Hematopoietic multipotent progenitor cell treated with erythropoietin and hydrocortisone succinate and interleukin-3 and kit ligand, for 4 days (in vitro differentiated cells): ENCODE measurements at regions not wholly inside any gene's neighbourhood (a gene's known extent, or its start where the extent isn't known, plus 50 kb on each side); places are given as distances from the start of the nearest gene placed in this dataset.
"Not testable (repeated sequence)": the region's sequence is repeated elsewhere in the genome, so short reads cannot be mapped to it uniquely, and the experiment has no call there.

Experiments
- DNase-seq: peaks from one replicate; pipeline ENCODE4 v3.0.0-alpha.2; 2015

DNA sequence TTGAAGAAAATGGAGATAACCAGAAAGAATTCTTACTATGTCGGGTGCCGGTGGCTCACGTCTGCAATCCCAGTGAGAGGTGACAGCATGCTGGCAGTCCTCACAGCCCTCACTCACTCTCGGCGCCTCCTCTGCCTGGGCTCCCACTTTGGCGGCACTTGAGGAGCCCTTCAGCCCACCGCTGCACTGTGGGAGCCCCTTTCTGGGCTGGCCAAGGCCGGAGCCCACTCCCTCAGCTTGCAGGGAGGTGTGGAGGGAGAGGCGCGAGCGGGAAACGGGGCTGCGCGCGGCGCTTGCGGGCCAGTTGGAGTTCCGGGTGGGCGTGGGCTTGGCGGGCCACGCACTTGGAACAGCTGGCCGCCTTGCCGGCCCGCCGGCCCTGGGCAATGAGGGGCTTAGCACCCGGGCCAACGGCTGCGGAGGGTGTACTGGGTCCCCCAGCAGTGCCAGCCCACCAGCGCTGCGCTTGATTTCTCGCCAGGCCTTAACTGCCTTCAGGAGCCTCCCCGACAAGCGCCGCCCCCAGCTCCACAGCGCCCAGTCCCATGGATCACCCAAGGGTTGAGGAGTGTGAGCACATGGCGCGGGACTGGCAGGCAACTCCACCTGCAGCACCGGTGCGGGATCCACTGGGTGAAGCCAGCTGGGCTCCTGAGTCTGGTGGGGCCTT is 1672.5 kb upstream of the B3GALT2 start:
- not testable (repeated sequence) for DNase-seq

DNA sequence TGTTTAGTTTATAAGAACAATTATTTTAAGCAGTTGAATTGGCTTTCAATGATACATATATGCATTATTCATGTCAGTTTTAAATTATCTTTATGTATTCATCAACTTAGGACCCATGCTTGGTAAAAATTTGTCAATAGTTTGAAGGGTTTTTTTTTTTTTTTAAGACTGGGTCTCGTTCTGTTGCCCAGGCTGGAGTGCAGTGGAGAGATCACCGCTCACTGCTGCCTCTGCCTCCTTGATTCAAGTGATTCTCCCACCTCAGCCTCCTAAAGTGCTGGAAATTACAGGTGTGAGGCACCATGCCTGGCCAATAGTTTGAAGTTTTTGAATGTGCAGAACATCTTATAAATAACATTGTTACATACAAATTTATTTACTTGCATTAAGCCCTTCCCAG is 1671.0 kb upstream of the B3GALT2 start:
- DNase-seq = no peak

DNA sequence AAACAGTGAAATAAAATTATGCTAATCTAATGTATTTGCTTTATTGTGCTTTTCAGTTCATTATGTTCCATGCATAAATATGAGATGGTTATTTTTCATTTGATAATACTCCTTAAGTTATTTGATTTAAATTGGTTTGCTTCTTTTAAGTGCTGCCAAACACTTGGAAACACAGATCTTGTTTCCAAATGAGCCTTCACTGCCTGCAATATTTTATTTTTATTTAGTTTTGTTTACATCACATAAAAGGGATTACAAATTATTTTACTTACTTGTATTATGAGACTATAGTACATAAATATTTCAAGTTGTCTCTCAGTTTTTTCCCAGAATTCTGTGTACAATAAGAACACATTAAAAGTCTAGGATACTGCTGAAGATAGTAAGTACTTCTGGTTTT is 1662.4 kb upstream of the B3GALT2 start:
- DNase-seq = no peak

DNA sequence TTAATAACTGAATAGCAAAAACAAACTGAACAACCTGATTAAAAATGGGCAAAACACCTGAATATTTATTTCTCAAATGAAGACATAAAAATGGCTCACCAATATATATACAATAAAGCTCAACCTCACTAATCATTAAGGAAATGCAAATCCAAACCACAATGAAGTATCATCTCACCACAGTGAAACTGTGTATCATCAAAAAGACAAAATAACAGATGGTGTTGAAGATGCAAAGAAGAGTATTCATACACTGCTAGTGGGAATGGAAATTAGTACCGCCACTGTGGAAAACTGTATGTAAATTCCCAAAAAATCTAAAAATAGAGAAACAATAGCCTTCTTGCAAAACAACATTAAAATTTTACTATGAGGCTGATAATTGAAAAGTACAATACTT is 1660.1 kb upstream of the B3GALT2 start:
- no peak for DNase-seq

DNA sequence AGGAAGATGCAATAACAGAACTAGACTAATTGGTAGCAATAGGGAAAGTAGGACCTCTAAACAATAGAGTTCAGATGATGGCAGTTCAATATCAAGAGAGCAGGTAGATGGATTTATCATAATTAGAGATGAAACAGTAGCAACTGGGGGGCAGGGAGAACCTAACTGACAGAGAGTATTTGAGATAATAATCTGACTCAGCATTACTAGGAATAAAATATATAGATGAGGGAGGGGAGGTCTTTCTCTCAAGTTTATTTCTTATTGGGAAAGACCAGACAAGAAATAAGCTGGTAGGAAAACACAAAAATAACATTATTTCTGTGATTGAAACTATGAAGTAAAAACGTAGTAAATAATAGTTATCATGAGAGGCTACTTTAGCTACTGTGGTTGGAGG is 1656.7 kb upstream of the B3GALT2 start:
- DNase-seq = no peak

DNA sequence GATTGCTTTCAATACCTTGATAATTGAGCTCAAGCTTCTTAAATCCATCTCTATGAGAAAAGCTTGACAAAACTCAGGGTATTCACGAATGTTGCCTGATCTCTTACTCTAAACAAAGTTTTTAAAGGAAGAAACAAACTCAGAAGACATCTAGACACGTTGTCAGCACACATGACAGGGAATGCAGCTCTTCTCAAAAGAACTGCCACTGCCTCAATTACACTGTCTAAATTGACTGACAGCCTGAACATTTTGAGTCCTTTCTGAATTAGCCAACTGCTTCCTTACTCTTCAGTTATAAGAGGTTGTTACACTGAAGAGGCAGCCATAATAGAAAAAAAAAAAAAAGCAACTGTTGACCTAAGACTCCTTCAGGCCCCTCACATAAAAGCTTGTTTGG is 1646.7 kb upstream of the B3GALT2 start:
- no peak for DNase-seq

DNA sequence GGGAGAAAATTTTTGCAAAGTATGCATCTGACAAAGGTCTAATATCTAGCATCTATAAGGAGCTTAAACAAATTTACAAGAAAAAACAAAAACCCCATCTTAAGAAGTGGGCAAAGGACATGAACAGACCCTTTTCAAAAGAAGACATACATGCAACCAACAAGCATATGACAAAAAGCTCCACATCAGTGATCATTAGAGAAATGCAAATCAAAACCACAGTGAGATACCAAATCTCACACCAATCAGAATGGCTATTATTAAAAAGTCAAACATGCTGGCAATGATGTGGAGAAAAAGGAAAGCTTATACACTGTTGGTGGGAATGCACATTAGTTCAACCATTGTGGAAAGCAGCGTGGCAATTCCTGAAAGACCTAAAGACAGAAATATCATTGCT is 1645.2 kb upstream of the B3GALT2 start:
- not testable (repeated sequence) for DNase-seq

DNA sequence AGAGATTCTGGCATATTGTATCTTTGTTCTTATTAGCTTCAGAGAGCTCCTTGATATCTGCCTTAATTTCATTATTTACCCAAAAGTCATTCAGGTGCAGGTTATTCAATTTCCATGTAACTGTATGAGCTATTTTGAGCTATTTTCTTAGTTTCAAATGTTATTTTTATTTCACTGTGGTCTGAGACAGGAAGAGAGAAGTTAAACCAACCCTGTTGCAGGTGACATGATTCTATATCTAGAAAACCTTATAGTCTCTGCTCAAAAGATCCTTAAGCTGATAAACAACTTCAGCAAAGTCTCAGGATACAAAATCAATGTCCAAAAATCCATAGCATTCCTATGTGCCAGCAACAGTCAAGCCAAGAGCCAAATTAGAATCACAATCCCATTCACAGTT is 1644.0 kb upstream of the B3GALT2 start:
- no peak for DNase-seq

DNA sequence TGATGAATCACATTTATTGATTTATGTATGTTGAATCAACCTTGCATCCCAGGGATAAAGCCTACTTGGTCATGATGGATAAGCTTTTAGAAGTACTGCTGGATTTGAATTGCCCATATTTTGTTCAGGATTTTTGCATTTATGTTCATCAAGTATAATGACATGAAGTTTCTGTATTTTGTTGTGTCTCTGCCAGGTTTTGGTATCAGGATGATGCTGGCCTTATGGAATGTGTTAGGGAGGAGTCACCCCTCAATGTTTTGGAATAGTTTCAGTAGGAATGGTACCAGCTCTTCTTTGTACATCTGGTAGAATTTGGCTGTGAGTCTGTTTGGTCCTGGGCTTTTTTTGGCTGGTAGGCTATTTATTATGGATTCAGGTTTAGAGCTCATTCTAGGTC is 1643.1 kb upstream of the B3GALT2 start:
- DNase-seq = no peak

DNA sequence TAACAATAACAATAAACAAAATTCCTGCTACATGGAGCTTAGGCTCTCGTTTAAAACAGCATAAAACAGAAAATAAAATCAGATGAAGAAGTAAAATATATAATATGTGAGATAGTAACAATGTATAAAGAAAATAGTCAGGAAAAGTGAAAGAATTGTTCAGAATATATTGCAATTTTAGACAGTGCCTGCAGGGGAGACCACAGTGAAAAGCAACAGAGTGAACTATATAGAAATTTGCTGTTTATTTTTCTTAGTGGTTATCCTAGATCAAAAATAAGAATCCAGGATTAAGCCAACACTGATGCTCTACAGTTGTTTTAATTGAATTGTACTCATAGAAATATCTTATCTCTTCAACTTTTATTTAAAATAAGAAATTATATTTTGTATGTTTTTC is 1639.0 kb upstream of the B3GALT2 start:
- no peak for DNase-seq

DNA sequence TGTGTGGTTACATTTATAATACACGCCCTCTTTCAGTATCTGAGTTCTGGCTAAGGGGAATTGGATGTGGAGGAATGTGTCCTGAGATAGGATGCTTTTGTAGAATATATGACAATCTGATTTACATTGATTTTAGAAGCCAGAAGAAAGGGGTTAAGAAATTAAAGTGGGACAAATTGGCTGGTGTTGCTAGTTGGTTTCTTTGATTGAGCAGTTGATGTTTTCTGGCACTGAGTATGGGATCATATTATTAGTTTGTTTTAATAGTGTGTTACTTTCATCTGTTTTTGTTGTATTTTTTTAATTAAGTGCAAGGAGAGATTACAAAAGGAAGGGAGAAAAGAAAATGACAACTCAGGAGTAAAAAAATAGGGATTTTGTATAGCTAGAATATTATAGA is 1634.7 kb upstream of the B3GALT2 start:
- no peak for DNase-seq

DNA sequence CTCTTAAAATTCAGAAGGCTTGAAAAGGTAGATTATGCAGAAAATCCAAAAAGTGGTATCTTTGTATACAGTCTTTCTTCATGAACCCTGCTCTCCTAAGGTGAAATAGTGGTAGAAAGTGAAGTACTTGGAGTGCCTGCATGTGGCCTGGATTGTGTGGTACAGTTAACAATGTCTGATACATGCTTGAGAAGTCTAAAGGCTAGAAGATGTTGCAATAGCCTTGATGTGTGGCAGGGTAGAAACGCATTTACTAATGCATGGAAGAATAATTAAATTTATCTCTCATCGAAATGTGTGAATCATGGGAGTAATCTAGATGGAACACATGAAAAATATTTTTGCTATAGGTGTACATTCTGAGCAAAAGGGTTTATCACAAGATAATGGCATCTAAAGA is 1632.3 kb upstream of the B3GALT2 start:
- no peak for DNase-seq

DNA sequence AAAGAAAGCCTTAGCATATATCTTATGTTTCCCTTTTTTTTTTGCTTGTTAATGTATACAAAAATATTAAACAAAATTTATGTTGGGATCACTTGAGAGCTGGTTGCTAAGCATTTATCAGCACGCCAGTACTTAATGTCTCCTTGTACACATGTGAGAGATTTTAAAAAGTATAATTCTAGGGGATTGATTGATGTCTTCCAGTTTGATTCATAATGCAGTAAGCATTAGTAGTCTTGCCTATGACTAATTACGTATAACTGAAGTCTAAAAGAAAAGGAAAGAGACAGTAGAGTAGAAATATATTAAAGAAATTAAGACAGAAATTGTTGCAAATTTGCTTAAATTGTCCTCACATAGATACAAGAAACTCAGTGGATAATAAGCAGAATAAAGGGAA is 1630.4 kb upstream of the B3GALT2 start:
- no peak for DNase-seq

DNA sequence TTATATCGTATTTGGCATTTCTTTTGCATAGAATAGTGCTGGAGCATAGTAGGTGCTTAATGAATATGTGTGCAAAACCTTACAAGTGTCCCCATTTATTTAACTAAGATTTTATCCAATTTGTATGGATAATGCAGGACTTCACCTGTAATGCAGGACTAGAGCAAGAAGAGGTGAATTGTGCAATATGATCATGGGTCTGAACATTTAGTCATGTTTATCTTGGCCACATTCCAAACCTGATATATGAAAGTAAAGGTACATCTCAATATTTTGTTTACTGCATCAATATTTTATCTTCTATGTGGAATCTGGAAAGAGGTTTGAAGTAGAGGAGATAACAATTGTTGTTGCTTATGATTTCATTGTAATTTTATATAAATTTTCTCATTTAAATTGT is 1626.7 kb upstream of the B3GALT2 start:
- no peak for DNase-seq

DNA sequence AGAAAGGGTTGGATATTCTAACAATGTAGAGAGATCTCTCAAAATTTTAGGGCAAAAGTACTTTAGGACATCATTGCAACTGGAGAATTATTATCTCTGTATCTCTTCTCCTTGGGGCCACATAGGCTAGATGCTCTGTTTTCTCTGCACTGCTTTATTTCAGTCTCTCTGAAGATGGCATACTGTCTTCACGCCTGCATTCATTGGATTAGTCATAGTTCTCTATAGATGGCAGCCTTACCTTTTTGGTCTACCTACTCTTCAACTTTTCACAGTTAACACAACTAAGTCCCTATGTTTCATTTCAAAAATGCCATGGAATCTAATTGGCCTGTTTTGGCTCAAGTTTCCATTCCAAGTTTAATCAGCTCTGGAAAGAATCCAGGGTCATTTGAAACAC is 1623.3 kb upstream of the B3GALT2 start:
- no peak for DNase-seq

DNA sequence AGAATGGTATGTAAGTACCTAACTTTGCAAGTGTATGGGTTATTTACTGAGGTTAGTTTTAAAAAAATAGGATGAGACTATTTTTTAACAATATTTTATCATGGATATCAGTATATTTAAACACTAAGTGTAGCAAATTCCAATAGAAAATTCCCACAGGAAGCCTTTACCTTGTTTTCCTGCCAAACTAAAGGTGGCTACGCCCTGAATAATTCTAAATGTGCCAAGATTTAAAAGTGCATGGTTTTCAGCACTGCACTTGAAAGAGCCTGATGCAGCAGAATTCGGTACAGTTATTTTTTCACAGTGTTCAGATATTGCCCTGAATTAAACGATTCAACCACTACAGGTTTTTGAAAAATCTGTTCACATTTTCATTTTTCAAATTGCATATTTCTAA is 1622.8 kb upstream of the B3GALT2 start:
- DNase-seq = no peak

DNA sequence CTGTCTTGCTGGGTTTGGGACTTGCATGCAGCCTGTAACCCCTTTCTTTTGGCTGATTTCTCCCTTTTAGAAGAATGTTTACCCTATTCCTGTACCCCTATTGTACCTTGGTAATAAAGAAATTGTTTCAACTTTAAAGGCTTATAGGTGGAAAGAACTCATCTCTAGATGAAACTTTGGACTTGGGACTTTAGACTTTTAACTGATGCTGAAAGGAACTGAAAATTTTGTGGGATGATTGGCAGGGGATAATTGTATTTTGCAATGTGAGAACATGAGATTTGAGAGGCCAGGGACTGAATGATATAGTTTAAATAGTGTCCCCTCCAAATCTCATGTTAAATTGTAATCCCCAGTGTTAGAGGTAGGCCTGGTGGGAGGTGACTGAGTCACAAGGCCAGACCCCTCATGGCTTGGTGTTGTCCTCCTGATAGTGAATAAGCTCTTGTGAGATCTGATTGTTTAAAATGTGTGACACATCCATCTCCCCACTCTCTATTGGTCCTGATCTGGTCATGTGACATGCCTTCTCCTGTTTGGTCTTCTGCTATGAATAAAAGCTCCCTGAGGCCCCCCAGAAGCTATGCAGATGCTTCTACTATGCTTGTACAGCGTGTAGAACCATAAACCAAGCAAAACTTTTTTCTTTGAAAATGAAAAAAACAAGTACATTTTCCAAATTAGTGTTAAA is 1621.3 kb upstream of the B3GALT2 start:
- no peak for DNase-seq

DNA sequence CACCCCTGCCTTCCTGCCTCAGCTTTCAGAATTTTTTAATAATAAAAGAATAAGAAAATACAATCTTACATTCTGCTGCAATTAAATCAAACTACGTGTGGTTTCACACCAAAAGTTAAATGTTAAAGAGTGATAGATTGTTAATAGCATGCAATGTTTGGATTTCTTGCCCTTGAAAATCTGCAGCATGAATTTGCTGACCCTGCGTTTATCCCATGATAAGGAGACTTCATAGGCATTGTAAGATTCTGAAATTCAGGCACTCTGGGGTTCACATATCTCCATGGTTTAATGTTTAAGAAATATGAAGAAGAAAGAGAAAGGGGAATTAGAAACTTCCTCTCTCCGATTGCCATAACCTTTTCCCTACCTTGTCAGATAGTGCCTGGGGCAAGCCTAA is 1616.2 kb upstream of the B3GALT2 start:
- DNase-seq = no peak

DNA sequence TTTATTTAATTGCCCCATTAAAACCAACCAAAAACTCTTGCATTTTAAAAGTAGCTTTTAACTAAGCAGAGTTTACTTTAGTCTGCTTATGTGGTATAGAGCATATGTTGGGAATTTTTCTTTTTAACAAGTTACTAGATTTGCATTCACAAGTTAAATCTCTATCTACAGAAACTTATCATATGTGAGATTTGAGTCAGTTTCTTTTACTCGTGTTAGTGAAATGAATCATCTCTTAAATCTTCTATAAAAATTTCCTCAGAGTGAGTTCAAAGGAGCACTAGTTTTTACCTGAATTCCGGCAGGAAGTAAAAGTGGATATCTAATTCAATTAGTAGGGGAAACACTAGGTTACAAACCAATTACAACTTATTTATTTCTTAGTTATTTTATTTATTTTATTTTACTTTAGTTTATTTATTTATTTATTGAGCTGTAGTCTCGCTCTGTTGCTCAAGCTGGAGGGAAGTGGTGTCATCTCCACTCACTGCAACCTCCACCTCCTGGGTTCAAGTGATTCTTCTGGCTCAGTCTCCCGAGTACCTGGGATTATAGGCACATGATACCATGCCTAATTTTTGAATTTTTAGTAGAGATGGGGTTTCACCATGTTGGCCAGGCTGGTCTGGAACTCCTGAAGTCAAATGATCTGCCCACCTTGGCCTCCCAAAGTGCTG is 1609.6 kb upstream of the B3GALT2 start:
- no peak for DNase-seq

DNA sequence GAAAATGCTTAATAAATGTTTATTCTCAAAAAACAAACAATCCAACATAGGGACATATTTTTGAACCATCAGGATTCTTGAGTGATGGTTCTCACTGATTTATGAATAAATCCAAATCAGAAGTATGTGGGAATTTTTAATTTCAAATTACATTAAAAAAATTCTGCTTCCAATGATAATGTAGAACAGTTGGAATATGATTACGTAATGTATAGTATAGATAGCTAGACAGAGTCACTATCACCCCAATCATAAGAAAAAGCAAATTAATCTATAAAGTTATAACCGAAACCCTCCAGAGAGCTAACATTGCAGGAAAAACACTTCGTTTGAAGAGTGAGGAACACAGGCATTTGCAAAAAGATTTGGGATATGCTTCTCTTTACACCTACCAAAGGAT is 1600.6 kb upstream of the B3GALT2 start:
- DNase-seq = no peak

DNA sequence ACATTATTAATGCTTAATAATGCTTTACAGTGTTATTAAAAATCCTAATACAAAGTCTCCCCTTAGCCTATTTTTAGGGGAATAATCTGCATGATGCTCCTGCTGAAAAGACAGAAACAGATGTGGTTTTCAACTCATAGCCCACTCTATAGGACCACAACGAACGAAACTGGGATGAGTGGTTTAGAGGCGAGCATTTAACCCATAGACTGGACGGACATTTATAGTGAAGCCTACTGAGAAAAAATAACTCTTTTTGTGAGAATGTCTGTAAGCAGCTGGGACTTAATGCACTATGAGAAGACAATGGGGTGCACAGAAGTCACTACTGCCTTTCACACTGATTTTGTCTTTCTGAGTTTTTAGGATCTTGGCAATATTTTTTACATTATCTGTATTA is 1599.6 kb upstream of the B3GALT2 start:
- no peak for DNase-seq

DNA sequence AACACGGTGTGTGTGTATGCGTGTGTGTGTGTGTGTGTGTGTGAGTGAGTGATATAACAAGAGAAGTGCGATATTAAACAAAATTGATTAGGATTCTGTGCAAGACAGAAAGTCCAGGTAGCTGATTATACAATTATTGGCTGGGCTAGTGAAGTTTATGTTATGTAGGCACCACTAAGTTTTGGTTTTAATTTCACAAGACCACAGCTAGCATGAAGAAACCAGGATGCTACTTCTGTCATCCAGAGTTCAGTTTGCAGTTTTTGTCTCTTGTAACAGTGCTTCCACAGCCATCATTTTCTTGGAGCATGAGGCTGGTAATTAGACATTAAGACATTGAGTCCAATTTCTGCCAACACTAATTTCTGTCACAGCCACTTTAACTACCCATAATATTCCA is 1590.2 kb upstream of the B3GALT2 start:
- DNase-seq = no peak

DNA sequence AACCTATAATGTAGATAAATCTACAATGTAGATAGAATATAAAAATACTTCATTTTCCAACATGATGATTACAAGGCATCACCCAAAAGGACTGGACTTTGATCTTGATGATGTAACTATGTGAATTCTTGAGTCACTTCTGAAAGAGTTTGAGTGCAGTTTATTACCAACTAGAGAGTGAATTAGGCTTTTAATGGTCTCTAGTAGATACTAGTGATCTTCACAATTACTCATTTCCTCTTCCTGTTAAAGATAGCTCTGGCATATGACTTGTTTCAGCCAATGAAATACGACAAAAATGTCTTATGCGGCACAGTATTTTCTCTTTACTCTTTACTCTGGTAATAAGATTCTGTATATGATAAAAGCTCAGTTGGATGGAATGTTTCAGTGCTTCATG is 1588.1 kb upstream of the B3GALT2 start:
- no peak for DNase-seq

DNA sequence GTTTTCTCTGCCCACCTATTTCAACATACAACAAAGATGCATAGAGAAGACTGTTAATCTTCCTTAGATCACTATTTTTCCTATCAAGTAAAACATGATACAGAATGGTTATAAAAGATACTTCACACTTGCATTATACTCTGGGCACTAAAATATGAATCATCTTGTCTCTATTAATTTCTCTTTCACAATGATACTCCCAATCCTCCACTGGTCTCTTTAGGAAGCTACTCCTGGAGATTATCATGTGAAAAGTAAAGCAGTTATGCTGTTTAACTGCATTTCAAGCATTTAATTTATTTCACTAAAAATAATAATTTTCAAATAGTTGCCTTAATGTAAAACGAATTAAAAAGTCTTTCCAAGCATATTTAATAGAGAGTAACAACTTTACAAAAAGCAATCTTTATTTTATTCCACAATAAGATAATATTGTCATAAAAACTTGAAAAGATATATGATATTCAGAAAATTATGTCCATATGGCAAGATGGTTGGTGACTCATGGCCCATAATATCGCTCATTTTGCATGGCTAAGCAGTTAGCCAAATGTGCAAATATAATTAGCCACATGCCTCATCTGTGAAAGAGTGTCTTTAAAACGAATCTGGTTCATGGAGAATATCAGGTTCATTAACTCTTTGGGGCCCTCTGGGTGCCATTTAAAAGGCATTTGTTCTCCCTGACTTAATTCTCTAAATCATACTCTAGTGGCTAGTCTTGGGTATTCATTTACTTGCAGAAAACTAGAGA is 1569.0 kb upstream of the B3GALT2 start:
- no peak for DNase-seq
